ENCODE measurements at regions not wholly inside any gene's neighbourhood (a gene's known extent, or its start where the extent isn't known, plus 50 kb on each side); places are given as distances from the start of the nearest gene placed in this dataset.

DNA sequence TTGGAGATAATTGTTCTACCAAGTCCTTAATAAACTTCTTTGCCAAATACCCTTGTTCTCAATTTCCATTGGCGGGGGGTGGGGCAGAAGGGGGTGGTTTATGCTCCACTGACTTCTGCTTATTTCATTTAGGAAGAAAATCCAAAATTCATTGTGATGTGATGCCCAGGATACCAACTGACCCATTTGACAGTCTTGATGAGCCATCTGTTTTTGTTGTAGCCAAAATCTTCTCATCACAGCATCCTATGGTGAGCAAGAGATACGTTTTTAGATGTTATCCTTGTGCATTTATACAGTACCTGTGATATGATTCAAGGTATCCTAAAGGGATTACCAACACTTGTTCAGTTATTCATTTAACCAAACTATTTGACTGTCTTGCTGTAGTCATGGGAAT lies 108.5 kb upstream of the BMP5 start:
- H3K4me1 Mint-ChIP-seq (ENCODE audit: low read depth) = no peaks in the 10 kb centered on the region
- no peak overlapping the region for H3K27ac Mint-ChIP-seq
- H3K4me3 Mint-ChIP-seq = no peak overlapping the region
- TF ChIP-seq, protein P1, sequence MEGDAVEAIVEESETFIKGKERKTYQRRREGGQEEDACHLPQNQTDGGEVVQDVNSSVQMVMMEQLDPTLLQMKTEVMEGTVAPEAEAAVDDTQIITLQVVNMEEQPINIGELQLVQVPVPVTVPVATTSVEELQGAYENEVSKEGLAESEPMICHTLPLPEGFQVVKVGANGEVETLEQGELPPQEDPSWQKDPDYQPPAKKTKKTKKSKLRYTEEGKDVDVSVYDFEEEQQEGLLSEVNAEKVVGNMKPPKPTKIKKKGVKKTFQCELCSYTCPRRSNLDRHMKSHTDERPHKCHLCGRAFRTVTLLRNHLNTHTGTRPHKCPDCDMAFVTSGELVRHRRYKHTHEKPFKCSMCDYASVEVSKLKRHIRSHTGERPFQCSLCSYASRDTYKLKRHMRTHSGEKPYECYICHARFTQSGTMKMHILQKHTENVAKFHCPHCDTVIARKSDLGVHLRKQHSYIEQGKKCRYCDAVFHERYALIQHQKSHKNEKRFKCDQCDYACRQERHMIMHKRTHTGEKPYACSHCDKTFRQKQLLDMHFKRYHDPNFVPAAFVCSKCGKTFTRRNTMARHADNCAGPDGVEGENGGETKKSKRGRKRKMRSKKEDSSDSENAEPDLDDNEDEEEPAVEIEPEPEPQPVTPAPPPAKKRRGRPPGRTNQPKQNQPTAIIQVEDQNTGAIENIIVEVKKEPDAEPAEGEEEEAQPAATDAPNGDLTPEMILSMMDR (IDR thresholded peaks at IDR 0.05) = no peak
- H3K36me3 Mint-ChIP-seq (ENCODE audit: low read depth) = no peaks in the 10 kb centered on the region
- no peak for DNase-seq
- no peaks in the 10 kb centered on the region for H3K9me3 Mint-ChIP-seq
- peaks cover 12% of the 10 kb centered on the region for H3K27me3 Mint-ChIP-seq (ENCODE audit: insufficient read depth)

DNA sequence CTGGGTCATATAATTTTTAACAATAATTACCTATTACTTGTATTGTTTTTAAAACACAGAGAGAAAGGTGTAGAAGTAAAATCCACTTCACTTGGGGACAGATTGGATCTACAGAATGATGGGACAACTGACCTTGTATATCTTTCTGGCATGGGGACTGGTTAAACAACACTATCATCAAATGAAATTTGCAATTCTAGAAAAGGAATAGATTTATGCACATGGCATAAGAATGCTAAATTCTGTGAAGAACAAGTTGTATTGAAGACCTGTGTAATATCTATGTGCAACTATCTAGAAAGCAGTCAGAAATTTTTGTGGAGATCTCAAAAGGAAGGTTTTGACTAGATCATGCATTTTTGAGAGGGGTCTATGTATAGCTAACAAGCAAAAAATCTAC lies 106.3 kb upstream of the BMP5 start:
- DNase-seq = no peak
- H3K4me1 Mint-ChIP-seq (ENCODE audit: low read depth) = no peaks in the 10 kb centered on the region
- no peaks in the 10 kb centered on the region for H3K36me3 Mint-ChIP-seq (ENCODE audit: low read depth)
- TF ChIP-seq, protein P1 (IDR thresholded peaks at IDR 0.05) = no peak
- no peaks in the 10 kb centered on the region for H3K9me3 Mint-ChIP-seq
- H3K27me3 Mint-ChIP-seq (ENCODE audit: insufficient read depth) = peaks cover 12% of the 10 kb centered on the region
- H3K4me3 Mint-ChIP-seq = no peak overlapping the region
- H3K27ac Mint-ChIP-seq = no peak overlapping the region

GRCh38 chr6:55980627-55981211 lies 105.3 kb upstream of the BMP5 start:
- peak; percentile 5 for DNase-seq
- H3K27ac Mint-ChIP-seq = no peak overlapping the region
- H3K4me3 Mint-ChIP-seq = no peak overlapping the region
- no peaks in the 10 kb centered on the region for H3K9me3 Mint-ChIP-seq
- H3K36me3 Mint-ChIP-seq (ENCODE audit: low read depth) = no peaks in the 10 kb centered on the region
- TF ChIP-seq, protein P1 (IDR thresholded peaks at IDR 0.05) = peak; percentile 93
- H3K27me3 Mint-ChIP-seq (ENCODE audit: insufficient read depth) = peaks cover 12% of the 10 kb centered on the region
- H3K4me1 Mint-ChIP-seq (ENCODE audit: low read depth) = no peaks in the 10 kb centered on the region

DNA sequence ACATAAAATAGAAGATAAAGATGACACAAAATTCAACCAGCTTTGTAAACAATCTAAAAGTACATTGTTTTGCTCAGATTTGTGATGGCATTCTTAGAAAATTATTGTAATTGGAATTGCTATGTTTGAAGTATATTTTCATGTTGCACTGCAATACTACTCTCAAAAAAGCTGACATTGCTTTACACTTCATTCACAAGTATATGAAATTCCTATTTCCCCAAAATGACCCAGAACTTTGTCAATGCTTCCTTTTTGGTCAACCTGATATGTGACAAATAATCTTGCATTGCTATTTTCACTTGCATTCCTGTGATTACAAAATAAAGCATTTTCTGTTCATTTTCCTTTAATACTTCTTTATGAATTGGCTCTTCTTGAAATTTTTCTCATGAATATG lies 104.1 kb upstream of the BMP5 start:
- no peak overlapping the region for H3K4me3 Mint-ChIP-seq
- H3K4me1 Mint-ChIP-seq (ENCODE audit: low read depth) = no peaks in the 10 kb centered on the region
- no peak overlapping the region for H3K27ac Mint-ChIP-seq

GRCh38 chr6:55977959-55978665 lies 102.7 kb upstream of the BMP5 start:
- no peaks in the 10 kb centered on the region for H3K4me1 Mint-ChIP-seq (ENCODE audit: low read depth)
- DNase-seq = no peak
- H3K27ac Mint-ChIP-seq = no peak overlapping the region
- H3K36me3 Mint-ChIP-seq (ENCODE audit: low read depth) = no peaks in the 10 kb centered on the region
- no peaks in the 10 kb centered on the region for H3K9me3 Mint-ChIP-seq
- peaks cover 6% of the 10 kb centered on the region; the same call in 1 of the 2 replicates for H3K27me3 Mint-ChIP-seq (ENCODE audit: insufficient read depth)
- H3K4me3 Mint-ChIP-seq = no peak overlapping the region
- TF ChIP-seq, protein P1 (IDR thresholded peaks at IDR 0.05) = no peak

More for the DNA sequence above, 104.1 kb upstream of the BMP5 start:
- H3K27me3 Mint-ChIP-seq (ENCODE audit: insufficient read depth) = peaks cover 10% of the 10 kb centered on the region
- DNase-seq = no peak
- TF ChIP-seq, protein P1 (IDR thresholded peaks at IDR 0.05) = no peak
- no peaks in the 10 kb centered on the region for H3K9me3 Mint-ChIP-seq
- no peaks in the 10 kb centered on the region for H3K36me3 Mint-ChIP-seq (ENCODE audit: low read depth)
